HG03378 (cell line): ENCODE measurements at regions not wholly inside any gene's neighbourhood (a gene's known extent, or its start where the extent isn't known, plus 50 kb on each side); places are given as distances from the start of the nearest gene placed in this dataset.

Experiments used
- ATAC-seq: cut with Tn5 transposase; IDR thresholded peaks from one replicate; pipeline ENCODE4 v1.9.1; 2021; ENCODE audit warnings: mild to moderate bottlenecking, moderate library complexity; ENCODE audit not compliant: unreplicated experiment

DNA sequence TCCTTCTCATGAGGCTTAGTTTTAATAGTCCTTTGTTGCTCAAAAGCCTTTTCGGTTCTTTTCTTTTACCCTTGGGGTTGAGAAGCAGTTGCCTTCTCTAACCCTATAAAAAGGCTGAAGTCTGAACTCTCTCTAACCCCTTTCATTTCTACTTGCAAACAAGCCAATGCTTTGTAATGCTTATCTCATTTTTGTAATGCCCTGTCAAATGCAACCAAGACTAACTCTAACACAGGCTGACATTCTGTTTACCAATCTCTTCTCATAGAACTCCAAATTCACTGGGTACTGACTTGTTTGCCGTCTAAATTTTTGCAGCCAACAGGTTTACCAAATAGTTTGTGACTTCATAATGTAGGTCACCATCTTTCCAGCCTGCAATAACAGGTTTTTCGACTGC lies 233.9 kb upstream of the SNX7 start:
- ATAC-seq = no peak

- ATAC-seq = no peak
Measured at GRCh38 chr1:98426092-98426491, 235.4 kb upstream of the SNX7 start.

- no peak for ATAC-seq
Measured at GRCh38 chr1:98422816-98423215, 238.7 kb upstream of the SNX7 start.

GRCh38 chr1:98421085-98421435 lies 240.5 kb upstream of the SNX7 start:
- no peak for ATAC-seq

GRCh38 chr1:98420376-98421084 lies 241.0 kb upstream of the SNX7 start:
- no peak for ATAC-seq

DNA sequence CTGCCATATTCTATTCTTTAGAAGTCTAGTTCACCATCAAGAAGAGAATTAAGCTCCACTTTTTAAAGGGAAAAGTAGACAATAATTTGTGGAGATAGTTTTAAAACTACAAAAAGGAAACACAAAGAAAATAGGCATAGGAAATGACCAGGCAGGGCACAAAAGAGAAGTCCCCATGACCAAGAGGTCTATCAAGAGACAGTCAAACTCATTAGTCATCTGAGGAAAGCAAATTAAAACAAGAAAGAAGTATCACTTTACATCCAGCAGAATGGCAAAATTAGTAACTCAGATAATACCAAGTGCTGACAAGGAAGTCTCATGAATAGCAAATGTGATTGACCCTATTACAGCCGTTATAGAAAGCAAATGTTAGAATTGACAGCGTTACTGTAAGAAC lies 243.7 kb upstream of the SNX7 start:
- no peak for ATAC-seq

GRCh38 chr1:98410082-98410481 lies 251.4 kb upstream of the SNX7 start:
- ATAC-seq = no peak

DNA sequence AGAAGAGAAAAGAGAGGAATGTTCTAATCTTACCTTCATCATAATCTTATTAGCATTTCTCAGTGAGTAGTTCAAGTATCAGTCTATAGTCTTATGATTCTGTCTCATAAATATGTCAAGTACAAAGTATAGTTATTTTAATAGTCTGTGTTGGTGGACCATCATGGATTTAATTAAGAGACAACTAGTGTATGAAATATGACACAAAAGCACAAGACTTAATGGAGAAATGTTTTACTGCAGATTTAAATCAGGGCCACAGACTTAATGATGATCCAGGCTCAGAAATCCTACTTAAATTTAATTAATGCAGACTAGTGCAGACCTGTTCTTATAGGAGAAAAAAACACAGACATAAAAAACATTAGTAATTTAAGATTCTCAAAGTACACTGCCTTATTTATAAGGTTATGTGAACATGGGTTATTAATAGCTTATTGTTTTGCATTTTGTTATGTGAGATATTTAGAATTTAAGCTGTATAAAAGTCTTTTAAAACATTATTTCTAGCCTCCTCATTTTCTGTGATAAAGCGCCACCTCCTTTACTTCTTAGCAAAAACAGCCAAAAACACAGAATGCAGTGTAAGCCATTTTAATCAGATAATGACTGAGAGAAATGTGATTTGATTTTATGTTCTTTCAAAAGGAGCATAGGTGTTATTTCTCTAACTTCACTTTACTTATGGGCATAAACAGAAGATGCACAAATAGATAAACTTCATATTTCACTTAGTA lies 255.0 kb upstream of the SNX7 start:
- ATAC-seq = no peak

DNA sequence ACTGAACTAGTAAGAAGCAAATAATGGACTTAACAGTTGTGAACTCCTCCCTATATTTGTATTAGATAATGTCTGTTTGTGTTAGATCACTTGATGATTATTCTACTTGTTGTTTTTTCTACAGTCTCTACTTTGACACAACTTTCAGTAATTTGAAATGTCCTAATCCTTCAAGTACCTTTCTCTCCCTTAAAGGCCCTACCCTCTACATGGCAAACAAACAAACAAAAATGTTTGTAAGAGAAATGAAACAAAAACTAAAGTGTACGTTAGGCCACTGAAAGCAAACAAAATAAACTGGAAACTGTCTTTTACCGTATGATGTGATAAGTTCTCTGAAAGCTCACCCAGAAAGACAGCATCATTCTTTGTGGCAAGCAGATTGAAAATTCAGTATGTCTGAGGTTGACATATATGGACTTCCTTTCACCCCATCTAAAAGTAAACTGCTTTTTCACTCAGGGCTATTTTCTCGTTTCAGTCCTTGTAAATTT lies 255.9 kb upstream of the SNX7 start:
- ATAC-seq = peak; percentile 62

- ATAC-seq = no peak
Measured at GRCh38 chr1:98404866-98405265, 256.7 kb upstream of the SNX7 start.

DNA sequence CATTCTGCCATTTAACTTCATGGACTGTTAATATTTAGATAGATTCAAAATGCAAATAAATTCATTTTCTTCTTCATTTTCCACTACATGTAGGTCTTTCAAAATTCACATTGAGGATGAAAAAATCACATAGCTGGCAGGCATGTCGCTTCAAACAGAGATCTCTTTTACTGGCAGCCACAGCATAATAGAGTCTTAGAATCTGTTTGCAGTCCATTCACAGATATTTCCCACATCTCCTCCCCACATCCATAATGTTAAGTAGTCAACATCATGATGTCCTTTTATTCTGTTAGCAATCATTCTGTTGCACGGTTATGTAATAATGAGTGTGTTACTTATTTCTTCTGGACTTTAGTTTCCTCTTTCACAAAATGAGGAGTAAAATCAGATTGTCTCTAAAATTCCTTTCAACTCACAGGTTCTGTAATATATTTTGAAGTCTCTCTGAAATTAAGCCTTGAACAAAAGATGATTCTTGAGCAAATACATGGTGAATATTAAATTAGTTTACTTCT lies 257.5 kb upstream of the SNX7 start:
- ATAC-seq = no peak

DNA sequence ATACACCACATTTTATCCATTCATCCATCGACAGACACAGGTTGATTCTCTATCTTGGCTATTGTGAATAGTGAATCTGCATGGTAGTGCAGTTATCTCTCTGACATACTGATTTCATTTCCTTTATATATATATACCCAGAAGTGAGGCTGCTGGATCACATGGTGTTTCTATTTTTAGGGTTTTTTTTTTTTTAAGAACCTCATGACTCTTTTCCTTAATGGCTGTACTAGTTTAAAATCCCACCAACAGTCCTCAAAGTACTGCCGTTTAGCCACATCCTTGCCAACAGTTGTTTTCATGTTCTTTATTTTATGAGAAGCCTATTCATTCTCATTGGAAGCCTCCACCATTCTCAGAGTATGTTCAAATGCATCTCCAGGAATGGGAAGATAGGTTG lies 258.7 kb upstream of the SNX7 start:
- no peak for ATAC-seq

GRCh38 chr1:98400446-98400845 lies 261.1 kb upstream of the SNX7 start:
- no peak for ATAC-seq

GRCh38 chr1:98399218-98399617 lies 262.3 kb upstream of the SNX7 start:
- ATAC-seq = no peak

DNA sequence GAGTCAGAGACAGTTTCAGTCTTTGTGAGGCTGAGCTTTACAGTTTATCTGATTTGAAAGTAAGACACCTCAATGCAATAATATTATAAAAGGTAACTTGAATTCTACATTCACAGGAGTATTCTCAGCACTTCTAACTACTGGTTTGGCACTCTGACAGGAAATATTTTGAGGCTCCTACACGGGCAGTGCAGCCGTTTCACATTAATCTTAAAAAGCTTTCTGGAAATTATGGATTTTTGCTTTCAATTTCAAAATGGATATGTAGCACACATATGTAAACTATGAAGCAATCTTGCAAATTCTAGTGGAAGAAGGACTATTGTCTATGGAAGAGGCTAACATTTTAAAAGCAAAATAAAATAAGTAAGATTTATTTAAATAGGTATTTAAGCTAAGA lies 262.9 kb upstream of the SNX7 start:
- ATAC-seq = no peak

DNA sequence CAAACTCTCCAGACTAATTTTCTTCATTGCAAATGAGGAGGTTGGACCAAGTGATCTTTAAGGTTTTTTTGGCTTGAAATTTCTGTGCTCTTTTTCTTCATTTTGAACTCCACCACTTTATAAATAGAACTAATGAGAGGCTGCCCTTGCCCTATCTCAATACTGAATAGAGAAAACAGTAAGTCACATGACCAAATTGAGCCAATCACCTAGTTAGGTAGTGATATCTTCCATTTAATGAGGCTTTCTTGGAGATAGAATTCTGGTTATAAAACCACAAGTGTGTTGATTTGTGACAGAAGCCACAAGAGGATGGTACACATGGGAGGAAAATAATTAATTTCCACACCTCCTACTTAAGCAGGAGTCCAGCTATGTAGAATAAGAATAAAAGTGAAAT lies 263.4 kb upstream of the SNX7 start:
- ATAC-seq = no peak

GRCh38 chr1:98393719-98394118 lies 267.8 kb upstream of the SNX7 start:
- no peak for ATAC-seq

GRCh38 chr1:98391175-98391574 lies 270.3 kb upstream of the SNX7 start:
- no peak for ATAC-seq

DNA sequence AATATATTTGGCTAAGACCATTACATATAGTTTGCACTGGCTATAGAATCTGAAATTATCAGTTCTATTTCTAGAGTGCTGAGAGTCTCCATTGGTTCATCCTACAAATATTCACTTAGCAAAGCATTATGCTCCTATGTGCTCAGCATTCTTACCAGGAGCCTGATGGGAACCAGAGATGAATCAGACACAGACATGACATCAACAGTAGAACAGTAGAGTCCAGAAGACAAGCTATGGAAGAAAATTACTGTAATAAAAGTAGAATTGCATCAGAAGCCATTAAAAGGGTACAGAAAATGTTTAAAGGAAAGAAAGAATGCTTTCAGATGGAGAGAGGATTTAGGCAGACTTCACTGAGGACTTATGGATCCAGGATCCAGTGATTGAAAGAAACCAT lies 271.7 kb upstream of the SNX7 start:
- no peak for ATAC-seq

GRCh38 chr1:98388441-98388840 lies 273.1 kb upstream of the SNX7 start:
- ATAC-seq = peak; percentile 74

- no peak for ATAC-seq
Measured at GRCh38 chr1:98387701-98388100, 273.8 kb upstream of the SNX7 start.

GRCh38 chr1:98386675-98387440 lies 274.7 kb upstream of the SNX7 start:
- ATAC-seq = no peak
